Activated CD4-positive, alpha-beta T cell treated with anti-CD3 and anti-CD28 coated beads, Interleukin-2, Interleukin-6, amounts not matched to agents 100 ng/mL and 50 ng/mL, durations not matched to agents 16 hours and 8 hours (primary cell): ENCODE measurements at regions not wholly inside any gene's neighbourhood (a gene's known extent, or its start where the extent isn't known, plus 50 kb on each side); places are given as distances from the start of the nearest gene placed in this dataset.

Experiments
- DNase-seq: peaks from one replicate; pipeline ENCODE4 v3.0.0-alpha.2; 2020

DNA sequence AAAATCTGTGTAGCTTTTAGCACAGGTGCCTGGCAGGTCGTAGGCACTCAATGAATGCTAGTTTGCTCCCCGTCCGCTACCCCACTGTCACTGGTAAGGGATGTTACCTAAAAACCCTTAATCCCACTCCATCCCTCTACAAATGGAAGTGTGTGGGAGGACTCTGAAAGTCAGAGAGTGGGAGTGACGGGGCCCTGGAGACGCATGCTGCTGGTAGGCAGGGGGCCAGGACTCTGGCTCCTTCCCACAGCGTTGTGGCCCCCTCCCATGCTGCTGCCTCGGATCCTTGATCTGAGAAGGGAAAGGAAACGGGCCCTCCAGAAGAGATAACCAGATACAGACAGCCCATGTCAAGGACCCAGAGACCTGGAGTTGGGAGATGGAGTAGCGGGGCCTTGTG, 249.3 kb downstream of the HAUS1 start:
- DNase-seq, result no peak

- no peak for DNase-seq
Observed at GRCh38 chr18:46356278-46357033, 252.3 kb downstream of the HAUS1 start.

DNA sequence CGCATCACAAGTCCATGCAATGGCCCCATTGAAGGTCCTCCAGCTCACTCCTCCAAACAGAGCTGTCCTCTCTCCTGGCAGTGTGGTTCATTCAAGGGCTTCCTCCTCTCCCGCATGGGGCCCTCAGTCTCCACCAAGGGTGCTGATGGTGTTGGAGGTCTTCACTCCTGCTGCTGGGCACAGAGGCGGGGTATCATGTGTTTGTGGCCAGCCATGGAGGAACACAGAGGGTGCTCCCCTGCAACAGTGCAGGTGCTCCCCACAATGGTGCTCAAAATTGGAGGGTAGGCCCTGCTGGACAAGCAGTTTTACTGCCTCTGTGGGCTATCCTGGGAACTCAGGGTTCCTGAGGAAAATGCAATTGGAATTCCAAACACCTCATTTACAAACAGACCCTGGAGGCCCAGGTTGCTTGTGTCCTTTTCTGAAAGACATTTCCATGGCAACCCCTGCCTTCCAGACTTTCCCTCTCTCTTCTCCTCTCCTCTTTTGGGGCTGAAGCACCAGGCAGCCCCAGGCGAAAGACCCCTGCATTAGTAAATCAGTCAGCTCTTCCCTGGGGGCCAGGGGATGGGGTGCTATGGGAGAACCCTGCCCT, 256.0 kb downstream of the HAUS1 start:
- DNase-seq, result no peak

DNA sequence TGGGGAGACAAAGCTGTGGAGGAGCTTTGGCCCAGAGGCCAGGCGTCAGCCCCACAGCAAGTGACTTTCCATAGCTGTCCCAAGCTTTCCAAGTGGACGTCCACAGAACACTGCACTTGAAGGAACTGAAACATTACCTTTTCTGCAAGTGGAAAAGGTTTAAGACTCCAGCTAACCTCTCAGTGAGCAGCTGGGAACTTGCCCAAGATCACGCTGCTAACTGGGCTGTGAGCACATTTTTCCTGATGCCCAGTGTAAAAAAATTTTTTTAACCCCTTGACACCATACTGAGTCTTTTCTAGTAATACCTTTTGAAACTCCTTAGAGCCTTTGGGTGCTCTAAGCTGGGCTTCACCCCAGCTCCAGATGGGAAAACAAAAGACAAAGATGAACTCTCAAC, 256.7 kb downstream of the HAUS1 start:
- DNase-seq, result no peak

- DNase-seq, result no peak
Observed at GRCh38 chr18:46362533-46362932, 258.3 kb downstream of the HAUS1 start.

DNA sequence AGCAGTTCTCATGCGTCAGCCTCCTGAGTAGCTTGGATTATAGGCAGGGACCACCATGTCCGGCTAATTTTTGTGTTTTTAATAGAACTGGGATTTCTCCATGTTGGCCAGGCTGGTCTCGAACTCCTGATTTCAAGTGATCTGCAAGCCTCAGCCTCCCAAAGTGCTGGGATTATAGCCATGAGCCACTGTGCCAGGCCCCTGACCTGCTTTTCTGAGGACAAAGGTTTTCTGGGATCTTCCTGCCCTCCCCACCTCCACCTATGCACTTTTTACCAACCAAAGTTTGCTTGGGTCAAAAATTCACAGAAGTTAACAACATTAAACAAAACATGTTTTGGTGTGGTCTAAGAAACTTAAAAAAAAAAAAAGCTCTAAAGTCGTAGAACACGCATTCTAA, 259.9 kb downstream of the HAUS1 start:
- no peak for DNase-seq

DNA sequence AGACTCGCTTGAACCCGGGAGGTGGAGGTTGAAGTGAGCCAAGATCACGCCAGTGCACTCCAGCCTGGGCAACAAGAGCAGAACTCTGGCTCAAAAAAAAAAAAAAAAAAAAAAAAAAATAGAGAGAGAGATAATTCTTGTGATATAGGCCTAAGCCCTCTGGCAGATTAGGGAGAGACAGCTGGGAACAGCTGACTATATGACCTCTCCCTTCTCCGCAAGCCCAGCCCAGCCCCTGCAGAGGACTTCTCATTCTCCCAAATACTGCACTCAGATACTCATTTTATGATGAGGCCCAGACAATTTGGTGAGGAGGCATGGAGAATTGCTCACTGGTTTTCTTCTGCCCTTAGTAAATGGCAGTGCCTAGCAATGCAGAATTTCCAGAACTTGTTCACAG, 262.0 kb downstream of the HAUS1 start:
- DNase-seq, result no peak

GRCh38 chr18:46366751-46367376, 262.7 kb downstream of the HAUS1 start:
- DNase-seq, result no peak

GRCh38 chr18:46369323-46369722, 265.1 kb downstream of the HAUS1 start:
- DNase-seq, result no peak

- no peak for DNase-seq
Observed at GRCh38 chr18:46370898-46371297, 266.7 kb downstream of the HAUS1 start.

DNA sequence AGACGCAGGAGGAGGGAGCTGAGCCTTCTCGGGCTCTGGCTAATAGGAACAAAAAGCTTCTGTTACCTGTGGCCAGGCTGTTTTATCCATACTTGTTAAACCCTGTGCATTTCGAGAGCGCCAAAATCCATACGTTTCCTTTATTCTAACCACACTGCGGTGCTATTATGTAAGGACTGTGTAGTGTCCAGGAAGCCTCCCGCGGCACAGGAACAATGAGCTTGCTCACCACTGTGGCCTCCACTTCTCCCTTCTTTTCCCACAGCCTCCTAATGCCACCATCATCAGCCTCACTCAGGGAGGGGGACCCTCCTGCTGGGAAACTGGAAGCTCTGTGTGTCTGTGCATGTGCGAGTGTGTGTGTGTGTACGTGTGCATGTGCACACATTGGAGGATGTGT, 268.5 kb downstream of the HAUS1 start:
- DNase-seq, result no peak

- DNase-seq, result no peak
Observed at GRCh38 chr18:46373131-46373530, 268.9 kb downstream of the HAUS1 start.

- DNase-seq, result no peak
Observed at GRCh38 chr18:46373791-46374190, 269.6 kb downstream of the HAUS1 start.

DNA sequence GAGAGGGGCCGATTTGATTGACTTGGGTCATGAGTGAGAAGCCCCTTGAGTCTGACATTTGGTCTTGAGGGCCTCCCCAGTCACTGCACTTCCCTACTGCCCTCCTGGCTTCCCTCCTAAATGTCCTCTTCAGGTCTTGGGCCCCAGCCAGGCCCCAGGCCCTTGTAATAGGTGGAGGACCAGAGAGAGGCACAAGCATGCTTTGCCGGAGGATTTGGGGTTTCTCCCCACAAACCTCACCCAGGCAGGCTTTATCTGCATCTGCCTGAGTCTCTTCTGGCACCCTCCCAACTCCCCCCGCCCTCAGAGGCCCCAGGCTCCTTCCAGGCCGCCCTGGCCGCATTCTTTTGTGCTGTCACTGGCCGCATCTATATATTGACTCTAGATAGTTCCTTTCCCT, 270.7 kb downstream of the HAUS1 start:
- DNase-seq, result no peak

DNA sequence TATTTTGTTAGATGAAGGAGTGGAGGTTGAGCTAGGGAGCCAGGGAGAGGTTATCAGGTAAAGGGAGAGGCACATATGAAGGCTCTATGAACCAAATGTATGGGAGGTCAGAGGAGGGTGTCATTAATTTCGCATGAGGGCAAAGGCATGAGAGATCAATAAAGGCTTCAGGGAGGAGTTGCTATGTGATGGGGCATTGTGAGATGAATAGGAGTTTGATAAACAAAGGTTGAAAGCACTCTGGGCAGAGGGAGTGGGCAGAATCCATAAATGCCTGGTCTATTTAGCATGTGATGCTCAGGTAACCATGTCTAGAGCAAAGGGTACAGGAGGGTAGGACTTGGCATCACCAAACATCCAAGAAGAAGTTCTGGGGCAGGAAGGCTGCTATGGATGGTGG, 273.4 kb downstream of the HAUS1 start:
- no peak for DNase-seq

- DNase-seq, result no peak
Observed at GRCh38 chr18:46378126-46378863, 274.1 kb downstream of the HAUS1 start.

DNA sequence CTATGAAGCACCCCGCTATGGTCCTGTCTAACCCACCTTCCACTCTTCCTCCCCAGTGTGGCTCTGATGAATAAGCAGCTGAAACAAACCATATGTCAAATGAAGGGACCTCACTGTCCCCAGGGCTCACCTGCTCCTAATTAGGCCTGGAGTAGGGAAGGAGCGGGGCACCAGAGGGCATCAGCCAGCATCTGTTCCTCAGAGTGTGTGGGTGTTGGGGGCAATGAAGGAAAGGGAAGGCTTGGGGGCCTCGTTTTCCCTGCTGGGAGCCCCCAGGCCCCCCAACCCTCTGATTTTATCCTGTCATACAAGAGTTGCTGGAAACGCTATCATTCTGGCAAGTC, 274.7 kb downstream of the HAUS1 start:
- no peak for DNase-seq

DNA sequence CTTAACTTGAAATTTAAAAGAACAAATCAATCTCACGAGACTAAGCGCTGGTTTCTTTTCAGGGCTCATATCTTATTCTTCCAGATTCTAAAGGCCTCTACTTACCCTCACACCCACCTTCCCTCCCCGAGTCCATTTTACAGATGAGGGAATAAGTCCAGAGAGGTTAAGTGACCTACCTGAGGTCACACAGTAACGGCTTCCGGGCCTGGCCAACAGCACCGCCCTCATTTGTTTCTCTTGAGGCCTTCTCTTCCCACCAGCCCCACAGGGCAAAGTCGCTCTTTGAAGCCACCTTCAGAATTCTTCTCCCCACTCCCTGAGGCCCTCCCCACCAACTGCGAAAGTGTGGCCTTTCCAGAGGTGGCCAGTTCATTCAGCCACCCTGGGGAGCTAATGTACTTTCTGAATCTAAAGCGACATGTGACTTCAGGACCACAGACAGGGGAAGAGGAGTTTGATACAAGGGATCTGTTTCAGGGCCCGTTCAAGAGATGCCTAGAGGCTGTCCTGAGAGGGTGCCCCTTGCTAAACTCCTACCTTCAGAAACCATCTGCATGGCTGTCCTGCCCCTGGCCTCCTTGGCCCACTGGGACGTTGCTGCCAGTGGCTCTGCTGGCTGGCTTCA, 275.3 kb downstream of the HAUS1 start:
- no peak for DNase-seq

DNA sequence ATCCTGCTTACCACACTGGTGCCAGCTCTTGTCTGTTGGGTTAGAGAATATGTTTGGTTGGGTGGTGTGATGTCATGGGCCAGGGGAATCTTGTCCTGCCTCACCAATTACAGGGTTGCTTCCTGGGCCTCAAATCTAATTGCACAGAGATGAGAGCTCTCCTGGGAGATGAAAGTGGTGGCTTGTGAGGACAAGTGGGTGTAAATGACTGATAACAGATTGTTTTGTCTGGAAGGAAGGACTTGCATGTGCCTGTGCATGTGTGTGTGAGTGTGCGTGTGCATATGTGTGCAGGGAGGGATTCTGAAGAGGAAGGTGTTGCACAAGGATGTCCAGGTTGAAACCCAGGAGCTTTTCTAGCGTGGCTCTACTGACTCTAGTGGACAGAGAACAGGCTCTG, 271.9 kb downstream of the LOXHD1 start:
- DNase-seq, result no peak

DNA sequence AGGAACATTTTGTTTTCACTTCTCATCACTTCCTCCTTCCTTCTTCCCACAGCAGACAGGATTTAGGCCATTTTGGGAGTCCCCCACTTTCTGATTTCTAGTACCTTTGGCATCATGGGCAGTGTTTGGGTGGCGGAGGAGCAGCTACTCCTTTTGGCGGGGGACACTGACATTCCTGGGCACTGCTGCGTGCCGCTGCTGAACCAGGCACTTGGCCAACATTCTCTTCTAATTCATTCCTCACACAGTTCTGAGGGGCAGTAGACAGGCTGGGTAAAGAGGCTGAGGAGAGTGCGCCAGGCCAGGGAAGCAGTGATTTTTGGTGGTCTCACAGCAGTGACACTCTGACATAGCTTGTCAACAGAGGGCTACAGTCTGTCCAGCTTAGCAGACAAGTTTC, 270.2 kb downstream of the LOXHD1 start:
- DNase-seq, result no peak

- no peak for DNase-seq
Observed at GRCh38 chr18:46387441-46388131, 269.4 kb downstream of the LOXHD1 start.

GRCh38 chr18:46388286-46388685, 268.7 kb downstream of the LOXHD1 start:
- no peak for DNase-seq

DNA sequence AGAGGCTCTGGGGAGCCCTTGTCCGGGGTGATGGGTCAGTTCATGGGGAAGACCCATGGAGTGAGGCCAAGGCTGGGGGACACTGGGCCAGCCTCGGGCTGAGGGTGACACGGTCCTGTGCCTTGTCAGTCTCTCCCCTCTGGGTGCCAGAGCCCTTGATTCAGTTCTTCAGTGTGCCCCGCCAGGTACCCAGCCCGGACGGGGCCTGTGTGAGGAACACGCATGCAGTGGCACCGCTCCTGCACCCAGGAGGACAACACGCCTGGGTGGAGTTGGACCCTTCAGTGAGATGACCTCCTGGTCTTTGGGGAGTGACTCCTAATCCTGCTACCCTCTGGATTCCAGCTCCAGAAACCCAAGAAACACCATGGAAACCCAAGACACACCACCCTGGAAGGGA, 264.4 kb downstream of the LOXHD1 start:
- no peak for DNase-seq
